Gastroesophageal sphincter (tissue), 3 donors: ENCODE measurements at regions not wholly inside any gene's neighbourhood (a gene's known extent, or its start where the extent isn't known, plus 50 kb on each side); places are given as distances from the start of the nearest gene placed in this dataset.

ENCODE experiments used
- CTCF ChIP-seq, 4 experiments: fragments of 200-600 bp in 2 of 4; fragments of 450-650 bp in 2 of 4; sonication (generic) in 1 of 4; IDR thresholded peaks; one replicate each; pipeline ENCODE4 v1.5.1; 2017 to 2019; ENCODE audit warnings: antibody characterized with exemption in 4 of 4, mild to moderate bottlenecking in 2 of 4, moderate library complexity in 2 of 4
- EP300 ChIP-seq: sonication (generic); formaldehyde crosslinking; IDR thresholded peaks from one replicate; pipeline ENCODE4 v1.6.1; 2017; ENCODE audit warnings: antibody characterized with exemption, mild to moderate bottlenecking
- POLR2A ChIP-seq, 2 donors: fragments of 450-650 bp; IDR thresholded peaks; one replicate each; pipeline ENCODE4 v1.6.1; 2017; ENCODE audit warnings: antibody characterized with exemption in 2 of 2, mild to moderate bottlenecking in 2 of 2, moderate library complexity in 1 of 2
- POLR2AphosphoS5 ChIP-seq: sonication (generic); formaldehyde crosslinking; IDR thresholded peaks from one replicate; pipeline ENCODE4 v1.6.1; 2017; ENCODE audit warnings: antibody characterized with exemption

GRCh38 chr22:20656902-20657836 lies 116.7 kb upstream of the SERPIND1 start:
- TF ChIP-seq POLR2AphosphoS5 (no peak), CTCF (IDR thresholded peaks at IDR 0.05) (no peak), POLR2A (IDR thresholded peaks at IDR 0.05) (no peak), EP300 (no peak)
